SK-N-SH (cell line): ENCODE measurements at regions not wholly inside any gene's neighbourhood (a gene's known extent, or its start where the extent isn't known, plus 50 kb on each side); places are given as distances from the start of the nearest gene placed in this dataset.
A peak's percentile ranks its signal among the peaks of the same experiment; 100 is the strongest.

Experiments used
- CTCF ChIA-PET: fragments of 300-600, 350-600 bp; formaldehyde crosslinking; extraction: SDS; loops from one replicate; lab custom pipeline; 2021; lab: Yijun Ruan, JAX
- POLR2A ChIA-PET: fragments of 350-600 bp; sonication (Branson Sonifier 250); formaldehyde crosslinking; extraction: SDS; loops from one replicate; lab custom pipeline; 2020; ENCODE audit warnings: antibody characterized with exemption, inconsistent platforms; lab: Yijun Ruan, JAX
- DNase-seq: peaks from one replicate; pipeline ENCODE4 v3.0.0; 2012
- H2AFZ ChIP-seq: fragments of 200-600 bp; sonication (generic); 2 replicates; pipeline ENCODE4 v1.8.1; 2016; ENCODE audit warnings: antibody characterized with exemption, mild to moderate bottlenecking, low read depth
- H3F3A ChIP-seq: fragments of 200-600 bp; sonication (generic); replicated peaks from 2 replicates; pipeline ENCODE3; 2016; ENCODE audit warnings: antibody characterized with exemption, mild to moderate bottlenecking; ENCODE audit not compliant: insufficient read depth
- H3K27ac ChIP-seq, 2 experiments: fragments of 200-500 bp in 1 of 2; fragments of 200-600 bp in 1 of 2; sonication (Bioruptor generic) in 1 of 2; sonication (generic), shearing (Covaris generic) in 1 of 2; 2 replicates each; pipeline versions ENCODE4 v1.5.1 to v1.6.1; 2014 to 2016; ENCODE audit warnings: low read depth in 2 of 2, inconsistent platforms in 1 of 2, low read length in 1 of 2, mild to moderate bottlenecking in 1 of 2, mixed read lengths in 1 of 2
- H3K27me3 ChIP-seq: fragments of 200-600 bp; sonication (generic), shearing (Covaris generic); 2 replicates; pipeline ENCODE4 v1.6.1; 2016; ENCODE audit warnings: mixed run types; ENCODE audit not compliant: insufficient read depth
- H3K36me3 ChIP-seq, 2 experiments: fragments of 200-500 bp in 1 of 2; fragments of 200-600 bp in 1 of 2; sonication (Bioruptor generic) in 1 of 2; sonication (generic) in 1 of 2; replicated peaks in 1 of 2; 2 replicates each; pipeline versions ENCODE3 to v1.5.1; 2014 to 2016; ENCODE audit warnings: low read length in 1 of 2, mild to moderate bottlenecking in 1 of 2; ENCODE audit not compliant: insufficient read depth in 2 of 2, control insufficient read depth in 1 of 2
- H3K4me1 ChIP-seq, 2 experiments: fragments of 200-500 bp in 1 of 2; fragments of 200-600 bp in 1 of 2; sonication (Bioruptor generic) in 1 of 2; sonication (generic), shearing (Covaris generic) in 1 of 2; 2 replicates each; pipeline versions ENCODE4 v1.5.1 to v1.6.1; 2014 to 2016; ENCODE audit warnings: low read depth in 1 of 2, low read length in 1 of 2, mixed run types in 1 of 2; ENCODE audit not compliant: insufficient read depth in 2 of 2, control insufficient read depth in 1 of 2
- H3K4me2 ChIP-seq: fragments of 200-600 bp; sonication (generic), shearing (Covaris generic); 2 replicates; pipeline ENCODE4 v1.6.1; 2017; ENCODE audit warnings: mixed run types
- H3K4me3 ChIP-seq, 2 experiments: fragments of 200-500 bp in 1 of 2; fragments of 200-600 bp in 1 of 2; sonication (Bioruptor generic) in 1 of 2; sonication (generic), shearing (Covaris generic) in 1 of 2; 2 replicates each; pipeline versions ENCODE4 v1.5.1 to v1.8.1; 2014 to 2016; ENCODE audit warnings: low read depth in 2 of 2, inconsistent platforms in 1 of 2, low read length in 1 of 2, mild to moderate bottlenecking in 1 of 2, mixed read lengths in 1 of 2, moderate library complexity in 1 of 2
- H3K79me2 ChIP-seq: fragments of 200-600 bp; sonication (generic); 2 replicates; pipeline ENCODE4 v1.8.1; 2017; ENCODE audit warnings: mild to moderate bottlenecking; ENCODE audit not compliant: insufficient read depth
- H3K9ac ChIP-seq: fragments of 200-600 bp; sonication (generic); 2 replicates; pipeline ENCODE4 v1.6.1; 2017; ENCODE audit warnings: mixed run types
- H3K9me2 ChIP-seq: fragments of 200-600 bp; sonication (generic); 2 replicates; pipeline ENCODE4 v1.6.1; 2017; ENCODE audit warnings: mixed run types
- H3K9me3 ChIP-seq: fragments of 200-600 bp; sonication (generic); 2 replicates; pipeline ENCODE4 v1.6.1; 2017; ENCODE audit warnings: mixed run types, mild to moderate bottlenecking, moderate library complexity
- H4K20me1 ChIP-seq: fragments of 200-600 bp; sonication (generic); 2 replicates; pipeline ENCODE4 v1.6.1; 2017; ENCODE audit warnings: mild to moderate bottlenecking, mixed run types; ENCODE audit not compliant: insufficient read depth
- EP300 ChIP-seq, 2 experiments: IDR thresholded peaks; 2 replicates each; pipeline versions ENCODE4 v1.4.0 to v1.6.1; 2012; ENCODE audit warnings: borderline replicate concordance in 1 of 2, low read depth in 1 of 2, low read length in 1 of 2
- FOSL2 ChIP-seq: IDR thresholded peaks from 2 replicates; pipeline ENCODE4 v1.4.0; 2012; ENCODE audit warnings: low read depth, mild to moderate bottlenecking, moderate library complexity, borderline replicate concordance
- FOXM1 ChIP-seq: IDR thresholded peaks from 2 replicates; pipeline ENCODE4 v1.4.0; 2012; ENCODE audit warnings: low read depth, mild to moderate bottlenecking
- GATA2 ChIP-seq: sonication (generic); formaldehyde crosslinking; IDR thresholded peaks from 2 replicates; pipeline ENCODE4 v1.5.0; 2020; ENCODE audit warnings: mild to moderate bottlenecking, missing genetic modification reagents
- JUND ChIP-seq: IDR thresholded peaks from 2 replicates; pipeline ENCODE4 v1.4.0; 2012
- MEF2A ChIP-seq: IDR thresholded peaks from 2 replicates; pipeline ENCODE4 v1.4.0; 2012; ENCODE audit warnings: low read depth, borderline replicate concordance
- MXI1 ChIP-seq: IDR thresholded peaks from 2 replicates; pipeline ENCODE4 v1.6.1; 2012; ENCODE audit warnings: mild to moderate bottlenecking, low read depth, low read length, improper control_type of control experiment
- NFIC ChIP-seq: IDR thresholded peaks from 2 replicates; pipeline ENCODE4 v1.4.0; 2012; ENCODE audit warnings: borderline replicate concordance
- NRF1 ChIP-seq: IDR thresholded peaks from 2 replicates; pipeline ENCODE4 v1.6.1; 2012; ENCODE audit warnings: low read depth, mild to moderate bottlenecking, low read length
- PBX3 ChIP-seq: IDR thresholded peaks from 2 replicates; pipeline ENCODE4; 2012
- POLR2AphosphoS5 ChIP-seq: IDR thresholded peaks from 2 replicates; pipeline ENCODE4 v1.6.1; 2012; ENCODE audit warnings: low read depth, low read length
- RFX5 ChIP-seq: IDR thresholded peaks from 2 replicates; pipeline ENCODE4 v1.6.1; 2012; ENCODE audit warnings: mild to moderate bottlenecking, improper control_type of control experiment, low read length
- SMC3 ChIP-seq: IDR thresholded peaks from 2 replicates; pipeline ENCODE4 v1.6.1; 2012; ENCODE audit warnings: low read depth, low read length, improper control_type of control experiment
- TCF12 ChIP-seq: IDR thresholded peaks from 2 replicates; pipeline ENCODE4 v1.4.0; 2012
- WGBS: methylation state at CpG from one replicate; pipeline ENCODE4 v1.1.6; 2017; ENCODE audit warnings: low lambda C conversion rate; 5-methylcytosine and 5-hydroxymethylcytosine counted together
- TF ChIP-seq, protein P1 (sequence below): IDR thresholded peaks from 2 replicates; pipeline ENCODE4 v1.6.1; 2012; ENCODE audit warnings: mild to moderate bottlenecking, low read depth, low read length, moderate library complexity
- TF ChIP-seq, protein P2 (sequence below): fragments of 200-600 bp; sonication (generic); IDR thresholded peaks from 2 replicates; pipeline ENCODE4 v1.6.1; 2017; ENCODE audit warnings: antibody characterized with exemption, mild to moderate bottlenecking, moderate library complexity
- TF ChIP-seq, protein P3 (sequence below): IDR thresholded peaks from 2 replicates; pipeline ENCODE4 v1.4.0; 2012; ENCODE audit warnings: low read depth
- TF ChIP-seq, protein P4 (sequence below): IDR thresholded peaks from 2 replicates; pipeline ENCODE4 v1.4.0; 2012; ENCODE audit warnings: low read depth, borderline replicate concordance

- Histone ChIP-seq H3K27me3 (no peaks in the 10 kb centered on the region), H3K9me3 (no peaks in the 10 kb centered on the region), H3K9ac (no peak overlapping the region), H2AFZ (no peak overlapping the region), H3K27ac (peak overlapping the region in 1 of 2 experiments; percentile 50; a peak in 2 of 4 replicates), H4K20me1 (no peaks in the 10 kb centered on the region), H3K36me3 (no peaks in the 10 kb centered on the region), H3K9me2 (no peaks in the 10 kb centered on the region), H3K4me1 (no peaks in the 10 kb centered on the region), H3K4me3 (no peak overlapping the region), H3K4me2 (peak overlapping the region; percentile 20; the same call in 1 of the 2 replicates), H3K79me2 (no peaks in the 10 kb centered on the region), H3F3A (peaks cover 5% of the 10 kb centered on the region)
- ChIA-PET POLR2A (no interaction called here), CTCF (no interaction called here)
- TF ChIP-seq NFIC (peak; percentile 70), RFX5 (no peak), MXI1 (no peak), FOXM1 (no peak), POLR2AphosphoS5 (no peak), GATA2 (CRISPR knock-in tag) (no peak), NRF1 (no peak), FOSL2 (peak; percentile 54; the same call in 1 of the 2 replicates), TCF12 (peak; percentile 84), EP300 (IDR thresholded peaks at IDR 0.05; ENCODE audit: borderline replicate concordance in 1 of 2, low read depth in 1 of 2, low read length in 1 of 2) (peak in 1 of 2 experiments; percentile 52; a peak in 1 of 4 replicates), SMC3 (no peak), JUND (peak; percentile 62), PBX3 (peak; percentile 58), MEF2A (no peak)
- TF ChIP-seq, protein P1, sequence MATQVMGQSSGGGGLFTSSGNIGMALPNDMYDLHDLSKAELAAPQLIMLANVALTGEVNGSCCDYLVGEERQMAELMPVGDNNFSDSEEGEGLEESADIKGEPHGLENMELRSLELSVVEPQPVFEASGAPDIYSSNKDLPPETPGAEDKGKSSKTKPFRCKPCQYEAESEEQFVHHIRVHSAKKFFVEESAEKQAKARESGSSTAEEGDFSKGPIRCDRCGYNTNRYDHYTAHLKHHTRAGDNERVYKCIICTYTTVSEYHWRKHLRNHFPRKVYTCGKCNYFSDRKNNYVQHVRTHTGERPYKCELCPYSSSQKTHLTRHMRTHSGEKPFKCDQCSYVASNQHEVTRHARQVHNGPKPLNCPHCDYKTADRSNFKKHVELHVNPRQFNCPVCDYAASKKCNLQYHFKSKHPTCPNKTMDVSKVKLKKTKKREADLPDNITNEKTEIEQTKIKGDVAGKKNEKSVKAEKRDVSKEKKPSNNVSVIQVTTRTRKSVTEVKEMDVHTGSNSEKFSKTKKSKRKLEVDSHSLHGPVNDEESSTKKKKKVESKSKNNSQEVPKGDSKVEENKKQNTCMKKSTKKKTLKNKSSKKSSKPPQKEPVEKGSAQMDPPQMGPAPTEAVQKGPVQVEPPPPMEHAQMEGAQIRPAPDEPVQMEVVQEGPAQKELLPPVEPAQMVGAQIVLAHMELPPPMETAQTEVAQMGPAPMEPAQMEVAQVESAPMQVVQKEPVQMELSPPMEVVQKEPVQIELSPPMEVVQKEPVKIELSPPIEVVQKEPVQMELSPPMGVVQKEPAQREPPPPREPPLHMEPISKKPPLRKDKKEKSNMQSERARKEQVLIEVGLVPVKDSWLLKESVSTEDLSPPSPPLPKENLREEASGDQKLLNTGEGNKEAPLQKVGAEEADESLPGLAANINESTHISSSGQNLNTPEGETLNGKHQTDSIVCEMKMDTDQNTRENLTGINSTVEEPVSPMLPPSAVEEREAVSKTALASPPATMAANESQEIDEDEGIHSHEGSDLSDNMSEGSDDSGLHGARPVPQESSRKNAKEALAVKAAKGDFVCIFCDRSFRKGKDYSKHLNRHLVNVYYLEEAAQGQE: no peak
- TF ChIP-seq, protein P2, sequence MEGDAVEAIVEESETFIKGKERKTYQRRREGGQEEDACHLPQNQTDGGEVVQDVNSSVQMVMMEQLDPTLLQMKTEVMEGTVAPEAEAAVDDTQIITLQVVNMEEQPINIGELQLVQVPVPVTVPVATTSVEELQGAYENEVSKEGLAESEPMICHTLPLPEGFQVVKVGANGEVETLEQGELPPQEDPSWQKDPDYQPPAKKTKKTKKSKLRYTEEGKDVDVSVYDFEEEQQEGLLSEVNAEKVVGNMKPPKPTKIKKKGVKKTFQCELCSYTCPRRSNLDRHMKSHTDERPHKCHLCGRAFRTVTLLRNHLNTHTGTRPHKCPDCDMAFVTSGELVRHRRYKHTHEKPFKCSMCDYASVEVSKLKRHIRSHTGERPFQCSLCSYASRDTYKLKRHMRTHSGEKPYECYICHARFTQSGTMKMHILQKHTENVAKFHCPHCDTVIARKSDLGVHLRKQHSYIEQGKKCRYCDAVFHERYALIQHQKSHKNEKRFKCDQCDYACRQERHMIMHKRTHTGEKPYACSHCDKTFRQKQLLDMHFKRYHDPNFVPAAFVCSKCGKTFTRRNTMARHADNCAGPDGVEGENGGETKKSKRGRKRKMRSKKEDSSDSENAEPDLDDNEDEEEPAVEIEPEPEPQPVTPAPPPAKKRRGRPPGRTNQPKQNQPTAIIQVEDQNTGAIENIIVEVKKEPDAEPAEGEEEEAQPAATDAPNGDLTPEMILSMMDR: no peak
- TF ChIP-seq, protein P3, sequence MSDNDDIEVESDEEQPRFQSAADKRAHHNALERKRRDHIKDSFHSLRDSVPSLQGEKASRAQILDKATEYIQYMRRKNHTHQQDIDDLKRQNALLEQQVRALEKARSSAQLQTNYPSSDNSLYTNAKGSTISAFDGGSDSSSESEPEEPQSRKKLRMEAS: 0 out of 2 replicates have a peak, but pooled peaks have one; percentile 17
- TF ChIP-seq, protein P4, sequence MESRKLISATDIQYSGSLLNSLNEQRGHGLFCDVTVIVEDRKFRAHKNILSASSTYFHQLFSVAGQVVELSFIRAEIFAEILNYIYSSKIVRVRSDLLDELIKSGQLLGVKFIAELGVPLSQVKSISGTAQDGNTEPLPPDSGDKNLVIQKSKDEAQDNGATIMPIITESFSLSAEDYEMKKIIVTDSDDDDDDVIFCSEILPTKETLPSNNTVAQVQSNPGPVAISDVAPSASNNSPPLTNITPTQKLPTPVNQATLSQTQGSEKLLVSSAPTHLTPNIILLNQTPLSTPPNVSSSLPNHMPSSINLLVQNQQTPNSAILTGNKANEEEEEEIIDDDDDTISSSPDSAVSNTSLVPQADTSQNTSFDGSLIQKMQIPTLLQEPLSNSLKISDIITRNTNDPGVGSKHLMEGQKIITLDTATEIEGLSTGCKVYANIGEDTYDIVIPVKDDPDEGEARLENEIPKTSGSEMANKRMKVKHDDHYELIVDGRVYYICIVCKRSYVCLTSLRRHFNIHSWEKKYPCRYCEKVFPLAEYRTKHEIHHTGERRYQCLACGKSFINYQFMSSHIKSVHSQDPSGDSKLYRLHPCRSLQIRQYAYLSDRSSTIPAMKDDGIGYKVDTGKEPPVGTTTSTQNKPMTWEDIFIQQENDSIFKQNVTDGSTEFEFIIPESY: no peak
- DNase-seq: no peak
- 23% methylated on average over 6 of the region's 6 CpGs for WGBS
Observed at GRCh38 chr6:9496837-9497236, 918.0 kb downstream of the TFAP2A start.
